GM23248 (cell line): ENCODE measurements at regions not wholly inside any gene's neighbourhood (a gene's known extent, or its start where the extent isn't known, plus 50 kb on each side); places are given as distances from the start of the nearest gene placed in this dataset.

ENCODE experiments used
- EZH2 ChIP-seq: fragments of 200-600 bp; sonication (generic); IDR thresholded peaks from 2 replicates; pipeline ENCODE4 v1.6.1; 2018; ENCODE audit warnings: antibody characterized with exemption, mild to moderate bottlenecking; ENCODE audit not compliant: insufficient read depth, poor library complexity, severe bottlenecking
- EZH2phosphoT487 ChIP-seq: fragments of 200-600 bp; sonication (generic); IDR thresholded peaks from 2 replicates; pipeline ENCODE4 v1.6.1; 2018; ENCODE audit warnings: antibody characterized with exemption, moderate library complexity, mild to moderate bottlenecking, low read depth; ENCODE audit not compliant: insufficient read depth

GRCh38 chrX:113033966-113034680, 193.5 kb upstream of the AMOT start:
- TF ChIP-seq EZH2 = no peak
- TF ChIP-seq EZH2phosphoT487 = no peak
